GM23248 (cell line): ENCODE measurements at regions not wholly inside any gene's neighbourhood (a gene's known extent, or its start where the extent isn't known, plus 50 kb on each side); places are given as distances from the start of the nearest gene placed in this dataset.

Experiments
- DNase-seq: peaks from one replicate; pipeline ENCODE4 v3.0.0-alpha.2; 2015
- H2AFZ ChIP-seq: fragments of 200-600 bp; sonication (generic); 2 replicates; pipeline ENCODE4 v1.6.1; 2016; ENCODE audit warnings: antibody characterized with exemption
- H3F3A ChIP-seq: fragments of 200-600 bp; sonication (generic); 2 replicates; pipeline ENCODE4 v1.6.1; 2016; ENCODE audit warnings: mild to moderate bottlenecking, antibody characterized with exemption, mixed run types; ENCODE audit not compliant: insufficient read depth
- H3K27ac ChIP-seq: fragments of 200-600 bp; sonication (generic); 2 replicates; pipeline ENCODE4 v1.5.1; 2016; ENCODE audit warnings: mild to moderate bottlenecking
- H3K27me3 ChIP-seq: fragments of 200-600 bp; sonication (generic); replicated peaks from 2 replicates; pipeline ENCODE4 v1.6.1; 2016; ENCODE audit warnings: mild to moderate bottlenecking; ENCODE audit not compliant: insufficient read depth
- H3K36me3 ChIP-seq: fragments of 200-600 bp; sonication (generic); 2 replicates; pipeline ENCODE4 v1.6.1; 2016; ENCODE audit warnings: low read depth, mild to moderate bottlenecking
- H3K4me1 ChIP-seq: fragments of 200-600 bp; sonication (generic); 2 replicates; pipeline ENCODE4 v1.6.1; 2016; ENCODE audit warnings: mild to moderate bottlenecking; ENCODE audit not compliant: insufficient read depth
- H3K4me2 ChIP-seq: fragments of 200-600 bp; sonication (generic); one replicate; pipeline ENCODE4 v1.6.1; 2016; ENCODE audit warnings: mild to moderate bottlenecking; ENCODE audit not compliant: unreplicated experiment
- H3K4me3 ChIP-seq: fragments of 200-600 bp; sonication (generic); 2 replicates; pipeline ENCODE4 v1.5.1; 2016; ENCODE audit warnings: mild to moderate bottlenecking
- H3K79me2 ChIP-seq: fragments of 200-600 bp; sonication (generic); 2 replicates; pipeline ENCODE4 v1.6.1; 2016; ENCODE audit warnings: mild to moderate bottlenecking; ENCODE audit not compliant: insufficient read depth
- H3K9ac ChIP-seq: fragments of 200-600 bp; sonication (generic); 2 replicates; pipeline ENCODE4 v1.6.1; 2016; ENCODE audit warnings: mild to moderate bottlenecking
- H3K9me2 ChIP-seq: fragments of 200-600 bp; sonication (generic); 2 replicates; pipeline ENCODE4 v1.6.1; 2016; ENCODE audit warnings: mixed run types, mild to moderate bottlenecking, moderate library complexity; ENCODE audit not compliant: insufficient read depth
- H3K9me3 ChIP-seq: fragments of 200-600 bp; sonication (generic); one replicate; pipeline ENCODE4 v1.6.1; 2017; ENCODE audit warnings: low read depth
- H4K20me1 ChIP-seq: fragments of 200-600 bp; sonication (generic); 2 replicates; pipeline ENCODE4 v1.6.0; 2016; ENCODE audit not compliant: insufficient read depth
- EZH2 ChIP-seq: fragments of 200-600 bp; sonication (generic); IDR thresholded peaks from 2 replicates; pipeline ENCODE4 v1.6.1; 2018; ENCODE audit warnings: antibody characterized with exemption, mild to moderate bottlenecking; ENCODE audit not compliant: insufficient read depth, poor library complexity, severe bottlenecking
- EZH2phosphoT487 ChIP-seq: fragments of 200-600 bp; sonication (generic); IDR thresholded peaks from 2 replicates; pipeline ENCODE4 v1.6.1; 2018; ENCODE audit warnings: antibody characterized with exemption, moderate library complexity, mild to moderate bottlenecking, low read depth; ENCODE audit not compliant: insufficient read depth
- WGBS, 2 experiments: methylation state at CpG; one replicate each; pipeline ENCODE4 v1.1.6; 2015 to 2017; ENCODE audit warnings: low lambda C conversion rate in 2 of 2, low coverage in 1 of 2; ENCODE audit errors: missing lambda C conversion rate in 2 of 2; 5-methylcytosine and 5-hydroxymethylcytosine counted together
- in situ Hi-C: fragments of 300-500 bp; cut with MboI; formaldehyde crosslinking; loops from 2 replicates; pipeline ENCODE4 v1.15.0; 2020

DNA sequence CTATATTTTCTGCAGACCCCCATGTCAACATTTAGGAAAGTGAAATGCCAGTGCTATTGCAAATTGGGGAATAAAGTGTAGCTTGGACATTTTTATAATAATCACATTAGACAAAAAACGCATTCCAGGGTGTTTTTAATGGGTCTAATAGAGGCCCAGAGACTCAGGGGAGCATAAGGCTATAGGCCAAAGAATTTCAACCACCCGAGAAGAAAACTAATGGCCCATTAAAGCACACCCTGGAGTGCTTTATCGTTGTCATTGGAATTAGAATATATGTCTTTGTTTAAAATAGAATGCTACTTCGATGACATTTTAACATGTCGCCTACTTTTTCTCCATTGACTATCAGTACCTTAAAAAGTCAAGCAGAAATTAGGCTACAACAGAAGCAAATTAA, 414.1 kb upstream of the CDH8 start:
- Histone ChIP-seq H3F3A (no peaks in the 10 kb centered on the region), H3K4me1 (no peaks in the 10 kb centered on the region), H3K27ac (no peak overlapping the region), H2AFZ (no peak overlapping the region), H3K4me2 (no peak overlapping the region), H3K9ac (no peak overlapping the region), H3K4me3 (no peak overlapping the region), H4K20me1 (no peaks in the 10 kb centered on the region), H3K27me3 (no peaks in the 10 kb centered on the region), H3K9me2 (no peaks in the 10 kb centered on the region), H3K9me3 (no peaks in the 10 kb centered on the region), H3K79me2 (no peaks in the 10 kb centered on the region), H3K36me3 (no peaks in the 10 kb centered on the region)
- 9 to 12% methylated on average over 5 of the region's 5 CpGs for WGBS, 2 experiments
- no peak for DNase-seq
- no peak for TF ChIP-seq EZH2phosphoT487
- TF ChIP-seq EZH2: no peak
- in situ Hi-C loops: no loop called here

DNA sequence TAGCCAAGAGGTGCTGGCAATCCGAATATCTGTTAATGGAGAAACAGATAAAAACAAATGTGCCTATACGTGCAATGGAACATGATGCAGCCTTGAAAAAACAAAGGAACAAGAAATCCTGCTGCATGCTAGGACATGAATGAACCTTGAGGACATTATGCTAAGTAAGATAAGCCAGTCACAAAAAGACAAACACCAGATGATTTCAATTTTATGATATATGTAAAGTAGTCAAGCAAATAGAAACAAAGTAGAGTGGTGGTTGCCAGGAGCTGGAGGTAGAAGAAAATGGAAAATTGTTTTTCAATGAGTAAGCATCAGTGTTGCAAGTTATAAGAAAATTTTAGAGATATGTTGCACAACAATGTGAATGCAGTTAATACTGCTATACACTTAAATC, 409.7 kb upstream of the CDH8 start:
- H3K9ac ChIP-seq: no peak overlapping the region
- in situ Hi-C loops: no loop called here
- H3K9me2 ChIP-seq: no peaks in the 10 kb centered on the region
- H3K79me2 ChIP-seq: no peaks in the 10 kb centered on the region
- no peak overlapping the region for H3K4me2 ChIP-seq
- TF ChIP-seq EZH2phosphoT487: no peak
- no peak for TF ChIP-seq EZH2
- H3K27me3 ChIP-seq: no peaks in the 10 kb centered on the region
- 8 to 13% methylated on average over 2 of the region's 2 CpGs for WGBS, 2 experiments
- no peaks in the 10 kb centered on the region for H3K36me3 ChIP-seq
- no peaks in the 10 kb centered on the region for H3K9me3 ChIP-seq
- H3K4me3 ChIP-seq: no peak overlapping the region
- H3K27ac ChIP-seq: no peak overlapping the region
- no peak overlapping the region for H2AFZ ChIP-seq
- no peaks in the 10 kb centered on the region for H3K4me1 ChIP-seq
- H3F3A ChIP-seq: no peaks in the 10 kb centered on the region
- no peaks in the 10 kb centered on the region for H4K20me1 ChIP-seq
- DNase-seq: no peak

DNA sequence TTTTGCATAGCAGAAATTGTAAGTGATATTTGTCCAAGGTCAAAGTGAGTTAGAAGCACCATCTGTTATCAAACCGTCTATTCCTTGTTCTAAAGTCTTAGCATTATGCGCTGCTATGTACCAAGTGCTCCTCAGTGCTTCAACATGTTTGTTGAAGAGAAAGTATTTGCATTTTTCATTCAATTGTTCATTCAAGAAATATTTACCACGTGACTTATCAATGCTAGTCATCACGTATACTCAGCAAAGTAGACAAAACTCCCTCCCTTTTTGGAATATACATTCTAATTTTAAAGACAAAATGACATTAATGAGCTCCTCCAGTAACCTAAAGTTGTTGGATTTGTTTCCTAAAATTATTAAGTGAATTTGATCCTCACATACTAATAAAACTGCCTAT, 388.0 kb upstream of the CDH8 start:
- WGBS, 2 experiments: 41 to 43% methylated on average over 4 of the region's 4 CpGs
- in situ Hi-C loops: no loop called here
- no peaks in the 10 kb centered on the region for H3K27me3 ChIP-seq

DNA sequence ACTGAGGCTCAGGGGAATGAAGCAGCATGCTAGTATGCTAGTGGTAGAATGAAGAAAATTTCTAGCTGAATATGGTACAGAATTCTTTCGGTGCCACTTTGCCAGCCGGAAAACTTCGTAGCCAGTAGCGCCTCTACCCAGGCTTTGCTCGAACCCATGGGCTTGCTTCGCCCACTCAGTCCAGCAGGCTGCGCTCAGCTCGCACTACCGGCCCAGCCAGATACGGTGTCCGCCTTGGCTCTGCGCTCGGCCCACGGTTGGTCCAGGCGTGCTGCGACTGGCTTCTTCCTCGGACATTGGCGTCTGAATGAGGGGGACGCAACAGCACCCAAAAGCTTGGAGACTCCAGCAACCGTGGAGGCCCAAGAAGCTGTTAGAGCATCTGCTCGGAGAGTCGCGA, 372.5 kb upstream of the CDH8 start:
- no peak for DNase-seq
- Histone ChIP-seq H4K20me1 (no peaks in the 10 kb centered on the region), H3K36me3 (no peaks in the 10 kb centered on the region), H3K79me2 (no peaks in the 10 kb centered on the region), H3K27me3 (no peaks in the 10 kb centered on the region), H3K9me2 (no peaks in the 10 kb centered on the region), H3K4me2 (no peak overlapping the region), H2AFZ (no peak overlapping the region), H3K9ac (no peak overlapping the region), H3K9me3 (no peaks in the 10 kb centered on the region), H3K4me1 (no peaks in the 10 kb centered on the region), H3F3A (no peaks in the 10 kb centered on the region), H3K27ac (no peak overlapping the region), H3K4me3 (no peak overlapping the region)
- in situ Hi-C loops: no loop called here
- TF ChIP-seq EZH2: no peak
- no peak for TF ChIP-seq EZH2phosphoT487
- 78 to 86% methylated on average over 23 of the region's 23 CpGs for WGBS, 2 experiments

More for the DNA sequence above, 388.0 kb upstream of the CDH8 start:
- Histone ChIP-seq H3K79me2 (no peaks in the 10 kb centered on the region), H3K4me1 (no peaks in the 10 kb centered on the region), H3K9ac (no peak overlapping the region), H3K9me2 (no peaks in the 10 kb centered on the region), H4K20me1 (no peaks in the 10 kb centered on the region), H2AFZ (no peak overlapping the region), H3K4me2 (no peak overlapping the region), H3K36me3 (no peaks in the 10 kb centered on the region), H3K4me3 (no peak overlapping the region), H3K9me3 (no peaks in the 10 kb centered on the region), H3K27ac (no peak overlapping the region), H3F3A (no peaks in the 10 kb centered on the region)
- TF ChIP-seq EZH2phosphoT487: no peak
- no peak for TF ChIP-seq EZH2
- DNase-seq: no peak

DNA sequence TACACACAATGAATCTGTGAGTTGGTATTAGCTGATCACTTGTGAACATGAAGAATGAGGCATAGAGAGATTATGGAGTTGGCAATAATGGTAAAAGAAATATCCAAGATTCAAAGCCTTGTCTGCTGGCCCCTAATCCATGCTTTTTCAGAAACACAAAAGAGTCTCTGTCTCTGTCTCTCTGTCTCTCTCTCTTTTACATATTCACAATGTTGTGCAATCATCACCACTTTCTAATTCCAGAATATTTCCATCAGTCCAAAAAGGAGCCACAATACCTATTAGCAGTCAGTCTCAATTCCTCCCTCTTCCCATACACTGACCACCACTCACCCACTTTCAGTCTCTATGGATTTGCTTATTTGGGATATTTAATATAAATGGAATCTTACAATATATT, 370.1 kb upstream of the CDH8 start:
- no peak overlapping the region for H3K4me2 ChIP-seq
- no peak overlapping the region for H3K9ac ChIP-seq
- H3K27me3 ChIP-seq: no peaks in the 10 kb centered on the region
- no peaks in the 10 kb centered on the region for H3K9me3 ChIP-seq
- H3K27ac ChIP-seq: no peak overlapping the region
- DNase-seq: no peak
- H3K36me3 ChIP-seq: no peaks in the 10 kb centered on the region
- H3K4me1 ChIP-seq: no peaks in the 10 kb centered on the region
- H3K79me2 ChIP-seq: no peaks in the 10 kb centered on the region
- H3K9me2 ChIP-seq: no peaks in the 10 kb centered on the region
- no peaks in the 10 kb centered on the region for H4K20me1 ChIP-seq
- no peaks in the 10 kb centered on the region for H3F3A ChIP-seq
- TF ChIP-seq EZH2: no peak
- no peak for TF ChIP-seq EZH2phosphoT487
- H2AFZ ChIP-seq: no peak overlapping the region
- in situ Hi-C loops: no loop called here
- no peak overlapping the region for H3K4me3 ChIP-seq
